Peyer's patch (tissue), 4 donors: ENCODE measurements at regions not wholly inside any gene's neighbourhood (a gene's known extent, or its start where the extent isn't known, plus 50 kb on each side); places are given as distances from the start of the nearest gene placed in this dataset.

Experiments used
- DNase-seq, 3 donors: peaks; one replicate each; pipeline ENCODE4 v3.0.0-alpha.2; 2017 to 2019
- H3K27ac ChIP-seq, 4 donors: fragments of 200-600 bp; sonication (generic); one replicate each; pipeline ENCODE4 v1.5.1; 2016 to 2019
- H3K27me3 ChIP-seq, 2 donors: fragments of 200-600 bp; sonication (generic); one replicate each; pipeline ENCODE4 v1.5.1; 2019
- H3K36me3 ChIP-seq, 3 donors: fragments of 200-600 bp; sonication (generic); one replicate each; pipeline ENCODE4 v1.5.1; 2016 to 2019
- H3K4me1 ChIP-seq, 4 donors: fragments of 200-600 bp; sonication (generic); one replicate each; pipeline ENCODE4 v1.5.1; 2016 to 2019
- H3K4me3 ChIP-seq, 4 donors: fragments of 200-600 bp; sonication (generic); 1 replicate in 3 of 4; 2 replicates in 1 of 4; pipeline ENCODE4 v1.5.1; 2016 to 2019; ENCODE audit warnings: mild to moderate bottlenecking in 1 of 4
- H3K9me3 ChIP-seq, 4 donors: fragments of 200-600 bp; sonication (generic); one replicate each; pipeline ENCODE4 v1.5.1; 2016 to 2019; ENCODE audit warnings: mild to moderate bottlenecking in 1 of 4
- CTCF ChIP-seq, 6 experiments: fragments of 450-650 bp in 4 of 6; fragments of 200-600 bp in 2 of 6; sonication (generic) in 1 of 6; IDR thresholded peaks; one replicate each; pipeline ENCODE4 v1.5.1; 2017 to 2019; ENCODE audit warnings: antibody characterized with exemption in 6 of 6, mild to moderate bottlenecking in 3 of 6, moderate library complexity in 1 of 6
- POLR2A ChIP-seq, 2 donors: fragments of 450-650 bp; IDR thresholded peaks; one replicate each; pipeline ENCODE4 v1.5.1; 2017; ENCODE audit warnings: antibody characterized with exemption in 2 of 2, mild to moderate bottlenecking in 2 of 2, moderate library complexity in 2 of 2

- H3K36me3 ChIP-seq: no peaks in the 10 kb centered on the region
- no peaks in the 10 kb centered on the region for H3K4me1 ChIP-seq
- no peaks in the 10 kb centered on the region for H3K9me3 ChIP-seq
- no peak for TF ChIP-seq POLR2A (IDR thresholded peaks at IDR 0.05)
- TF ChIP-seq CTCF (IDR thresholded peaks at IDR 0.05): no peak
- no peak overlapping the region for H3K27ac ChIP-seq
- no peak overlapping the region for H3K4me3 ChIP-seq
- DNase-seq: no peak
- H3K27me3 ChIP-seq: no peaks in the 10 kb centered on the region
Observed at GRCh38 chr2:22261165-22261564, 1123.8 kb upstream of the KLHL29 start.

- H3K9me3 ChIP-seq: no peaks in the 10 kb centered on the region
- no peak for DNase-seq
- H3K27me3 ChIP-seq: no peaks in the 10 kb centered on the region
- TF ChIP-seq CTCF (IDR thresholded peaks at IDR 0.05) (no peak), POLR2A (IDR thresholded peaks at IDR 0.05) (no peak)
- H3K4me3 ChIP-seq: no peak overlapping the region
- no peak overlapping the region for H3K27ac ChIP-seq
- no peaks in the 10 kb centered on the region for H3K4me1 ChIP-seq
- H3K36me3 ChIP-seq: no peaks in the 10 kb centered on the region
Observed at GRCh38 chr2:22270341-22270740, 1114.6 kb upstream of the KLHL29 start.

- H3K27me3 ChIP-seq: no peaks in the 10 kb centered on the region
- no peak for TF ChIP-seq POLR2A (IDR thresholded peaks at IDR 0.05)
- no peak overlapping the region for H3K27ac ChIP-seq
- H3K36me3 ChIP-seq: no peaks in the 10 kb centered on the region
- no peaks in the 10 kb centered on the region for H3K9me3 ChIP-seq
- DNase-seq: no peak
- H3K4me3 ChIP-seq: no peak overlapping the region
- H3K4me1 ChIP-seq: no peaks in the 10 kb centered on the region
Observed at GRCh38 chr2:22273853-22274252, 1111.1 kb upstream of the KLHL29 start.

GRCh38 chr2:22274661-22275060 lies 1110.3 kb upstream of the KLHL29 start:
- Histone ChIP-seq H3K9me3 (no peaks in the 10 kb centered on the region), H3K4me1 (no peaks in the 10 kb centered on the region), H3K27ac (no peak overlapping the region), H3K27me3 (no peaks in the 10 kb centered on the region), H3K36me3 (no peaks in the 10 kb centered on the region), H3K4me3 (no peak overlapping the region)
- TF ChIP-seq CTCF (IDR thresholded peaks at IDR 0.05) (no peak), POLR2A (IDR thresholded peaks at IDR 0.05) (no peak)
- DNase-seq: no peak

- Histone ChIP-seq H3K27me3 (no peaks in the 10 kb centered on the region), H3K36me3 (no peaks in the 10 kb centered on the region), H3K4me1 (no peaks in the 10 kb centered on the region), H3K27ac (no peak overlapping the region), H3K4me3 (no peak overlapping the region), H3K9me3 (no peaks in the 10 kb centered on the region)
- DNase-seq: no peak
- TF ChIP-seq POLR2A (IDR thresholded peaks at IDR 0.05) (no peak), CTCF (IDR thresholded peaks at IDR 0.05) (no peak)
Observed at GRCh38 chr2:22276696-22277095, 1108.3 kb upstream of the KLHL29 start.

GRCh38 chr2:22279541-22279940 lies 1105.4 kb upstream of the KLHL29 start:
- Histone ChIP-seq H3K27me3 (no peaks in the 10 kb centered on the region), H3K4me3 (no peak overlapping the region), H3K36me3 (no peaks in the 10 kb centered on the region), H3K4me1 (no peaks in the 10 kb centered on the region), H3K9me3 (no peaks in the 10 kb centered on the region), H3K27ac (no peak overlapping the region)
- DNase-seq: no peak
- no peak for TF ChIP-seq CTCF (IDR thresholded peaks at IDR 0.05)
- no peak for TF ChIP-seq POLR2A (IDR thresholded peaks at IDR 0.05)
